Colon (tissue), 2 donors: ENCODE measurements at regions not wholly inside any gene's neighbourhood (a gene's known extent, or its start where the extent isn't known, plus 50 kb on each side); places are given as distances from the start of the nearest gene placed in this dataset.

Source experiments
- FAIRE-seq: peaks from 2 replicates; lab custom pipeline; 2012; peaks lifted over from hg19 to GRCh38; lab: Jason Lieb, UNC
- donor health status: control.
- donor health status: control.

GRCh38 chr2:158905341-158905740 lies 63.1 kb upstream of the TANC1 start:
- FAIRE-seq: no peak

- no peak for FAIRE-seq
These were observed 62.7 kb upstream of the TANC1 start for GRCh38 chr2:158905784-158906183.

GRCh38 chr2:158907926-158908456 lies 60.4 kb upstream of the TANC1 start:
- FAIRE-seq: no peak

- FAIRE-seq: no peak
These were observed 56.3 kb upstream of the TANC1 start for GRCh38 chr2:158912112-158912511.

- FAIRE-seq: no peak
These were observed 55.7 kb upstream of the TANC1 start for GRCh38 chr2:158912765-158913164.

- FAIRE-seq: no peak
These were observed 54.4 kb upstream of the TANC1 start for GRCh38 chr2:158914066-158914465.

- FAIRE-seq: no peak
These were observed 53.7 kb upstream of the TANC1 start for GRCh38 chr2:158914731-158915130.

GRCh38 chr2:158917121-158917520 lies 51.3 kb upstream of the TANC1 start:
- FAIRE-seq: no peak

GRCh38 chr2:158918452-158918851 lies 50.0 kb upstream of the TANC1 start:
- FAIRE-seq: no peak
